OCI-LY7 (cell line): ENCODE measurements at regions not wholly inside any gene's neighbourhood (a gene's known extent, or its start where the extent isn't known, plus 50 kb on each side); places are given as distances from the start of the nearest gene placed in this dataset.
"Not testable (repeated sequence)": the region's sequence is repeated elsewhere in the genome, so short reads cannot be mapped to it uniquely, and the experiment has no call there.

Experiments
- BruUV-seq: library from RNA; stranded (reverse); fragments of 400-500 nt; replicated peaks from 2 replicates; lab custom pipeline; 2021; lab: Mats Ljungman, UMichigan
- CTCF ChIA-PET: fragments of 300-600 bp; sonication (Branson Sonifier 250); formaldehyde crosslinking; loops from one replicate; lab custom pipeline; 2022; ENCODE audit warnings: antibody characterized with exemption; ENCODE audit not compliant: unreplicated experiment; lab: Charles Lee
- POLR2A ChIA-PET: fragments of 300-600 bp; sonication (Branson Sonifier 250); formaldehyde crosslinking; loops from one replicate; lab custom pipeline; 2022; ENCODE audit warnings: antibody characterized with exemption; lab: Charles Lee
- DNase-seq: peaks from one replicate; pipeline ENCODE4 v3.0.0-alpha.2; 2015; ENCODE audit warnings: low spot score
- H2AFZ ChIP-seq: fragments of 200-600 bp; sonication (generic), shearing (Covaris generic); 2 replicates; pipeline ENCODE4 v1.6.1; 2014; ENCODE audit warnings: mild to moderate bottlenecking, antibody characterized with exemption, low read length, moderate library complexity
- H3K27ac ChIP-seq: fragments of 200-600 bp; sonication (generic); 2 replicates; pipeline ENCODE4 v1.5.1; 2014; ENCODE audit warnings: mixed run types, low read depth, mild to moderate bottlenecking, moderate library complexity, low read length, inconsistent platforms; ENCODE audit not compliant: poor library complexity, severe bottlenecking
- H3K36me3 ChIP-seq: fragments of 200-600 bp; sonication (generic); 2 replicates; pipeline ENCODE4 v1.6.1; 2014; ENCODE audit warnings: mild to moderate bottlenecking, antibody characterized with exemption, low read length, moderate library complexity, mixed read lengths; ENCODE audit not compliant: insufficient read depth
- H3K4me1 ChIP-seq: fragments of 200-600 bp; sonication (generic); 2 replicates; pipeline ENCODE4 v1.5.1; 2014; ENCODE audit warnings: mild to moderate bottlenecking, low read length; ENCODE audit not compliant: insufficient read depth, poor library complexity, severe bottlenecking
- H3K4me2 ChIP-seq: fragments of 200-600 bp; sonication (generic); 2 replicates; pipeline ENCODE4 v1.6.1; 2014; ENCODE audit warnings: mild to moderate bottlenecking, low read length
- H3K4me3 ChIP-seq: fragments of 200-600 bp; sonication (generic); 2 replicates; pipeline ENCODE4 v1.5.1; 2014; ENCODE audit warnings: mild to moderate bottlenecking, low read depth, low read length; ENCODE audit not compliant: poor library complexity, severe bottlenecking
- H3K79me2 ChIP-seq: fragments of 200-600 bp; sonication (generic); 2 replicates; pipeline ENCODE4 v1.6.1; 2016; ENCODE audit warnings: low read depth, mild to moderate bottlenecking, low read length, moderate library complexity, mixed read lengths; ENCODE audit not compliant: insufficient read depth
- H3K9me2 ChIP-seq: fragments of 200-600 bp; sonication (generic); 2 replicates; pipeline ENCODE4 v1.6.1; 2016; ENCODE audit warnings: mild to moderate bottlenecking, low read length, mixed read lengths; ENCODE audit not compliant: insufficient read depth
- H3K9me3 ChIP-seq: fragments of 200-600 bp; sonication (generic); 2 replicates; pipeline ENCODE4 v1.6.1; 2014; ENCODE audit warnings: mild to moderate bottlenecking, mixed run types, low read length, mixed read lengths
- H4K20me1 ChIP-seq: fragments of 200-600 bp; sonication (generic); 2 replicates; pipeline ENCODE4 v1.6.1; 2014; ENCODE audit warnings: mild to moderate bottlenecking, antibody characterized with exemption, low read length, moderate library complexity, mixed read lengths; ENCODE audit not compliant: insufficient read depth
- CTCF ChIP-seq: fragments of 200-600 bp; sonication (generic); conservative IDR thresholded peaks from 2 replicates; pipeline ENCODE4 v1.5.1; 2014; ENCODE audit warnings: mild to moderate bottlenecking, antibody characterized with exemption, low read length, moderate library complexity, mixed read lengths
- EZH2phosphoT487 ChIP-seq: fragments of 200-600 bp; sonication (generic); IDR thresholded peaks from 2 replicates; pipeline ENCODE4 v1.6.1; 2018; ENCODE audit warnings: low read depth, borderline replicate concordance, mild to moderate bottlenecking, mixed run types, antibody characterized with exemption, low read length, moderate library complexity, mixed read lengths
- intact Hi-C: fragments of 100-400 bp; cut with micrococcal nuclease; formaldehyde crosslinking; loops from one replicate; pipeline ENCODE4 v1.10.0; 2022; ENCODE audit not compliant: unreplicated experiment

GRCh38 chr13:64078480-64078936 is 2662.9 kb upstream of the PCDH20 start:
- H3K9me2 ChIP-seq, result no peaks in the 10 kb centered on the region
- no peaks in the 10 kb centered on the region for H4K20me1 ChIP-seq
- no peak overlapping the region for H2AFZ ChIP-seq
- no peaks in the 10 kb centered on the region for H3K79me2 ChIP-seq
- CTCF ChIA-PET, result no interaction called here
- H3K4me1 ChIP-seq, result no peaks in the 10 kb centered on the region
- no TSS peak for BruUV-seq
- H3K27ac ChIP-seq, result no peak overlapping the region
- no peaks in the 10 kb centered on the region for H3K36me3 ChIP-seq
- no peak for DNase-seq
- no peaks in the 10 kb centered on the region for H3K9me3 ChIP-seq
- H3K4me2 ChIP-seq, result no peak overlapping the region
- POLR2A ChIA-PET, result no interaction called here
- no peak overlapping the region for H3K4me3 ChIP-seq
- intact Hi-C loops, result no loop called here
- TF ChIP-seq CTCF (no peak), EZH2phosphoT487 (no peak)

GRCh38 chr13:64078025-64078424 is 2662.4 kb upstream of the PCDH20 start:
- no peaks in the 10 kb centered on the region for H4K20me1 ChIP-seq
- TF ChIP-seq CTCF (no peak), EZH2phosphoT487 (no peak)
- no peaks in the 10 kb centered on the region for H3K9me2 ChIP-seq
- ChIA-PET CTCF (no interaction called here), POLR2A (no interaction called here)
- no peaks in the 10 kb centered on the region for H3K79me2 ChIP-seq
- DNase-seq, result no peak
- no peak overlapping the region for H3K4me2 ChIP-seq
- no peaks in the 10 kb centered on the region for H3K9me3 ChIP-seq
- no peak overlapping the region for H3K4me3 ChIP-seq
- BruUV-seq, result no TSS peak
- no peak overlapping the region for H3K27ac ChIP-seq
- no peak overlapping the region for H2AFZ ChIP-seq
- intact Hi-C loops, result no loop called here
- H3K4me1 ChIP-seq, result no peaks in the 10 kb centered on the region
- no peaks in the 10 kb centered on the region for H3K36me3 ChIP-seq

- H3K36me3 ChIP-seq, H3K4me1 ChIP-seq, H3K9me3 ChIP-seq, H3K4me2 ChIP-seq, BruUV-seq, H3K27ac ChIP-seq, POLR2A ChIA-PET, H4K20me1 ChIP-seq, DNase-seq, intact Hi-C loops, CTCF ChIA-PET, H3K4me3 ChIP-seq, H3K79me2 ChIP-seq, H2AFZ ChIP-seq, H3K9me2 ChIP-seq: not testable (repeated sequence)
These were observed 2661.6 kb upstream of the PCDH20 start for GRCh38 chr13:64077132-64077835.
